ENCODE measurements at regions not wholly inside any gene's neighbourhood (a gene's known extent, or its start where the extent isn't known, plus 50 kb on each side); places are given as distances from the start of the nearest gene placed in this dataset.
"Not testable (repeated sequence)": the region's sequence is repeated elsewhere in the genome, so short reads cannot be mapped to it uniquely, and the experiment has no call there.

GRCh38 chr5:63121471-63121870 lies 542.9 kb downstream of the LRRC70 start:
- no peak for DNase-seq (ENCODE audit: low read depth in 2 of 2)

GRCh38 chr5:63118221-63118620 lies 539.6 kb downstream of the LRRC70 start:
- DNase-seq (ENCODE audit: low read depth in 2 of 2): no peak

GRCh38 chr5:63111891-63112290 lies 533.3 kb downstream of the LRRC70 start:
- DNase-seq (ENCODE audit: low read depth in 2 of 2): no peak

GRCh38 chr5:63101870-63102269 lies 523.3 kb downstream of the LRRC70 start:
- DNase-seq (ENCODE audit: low read depth in 2 of 2): no peak

- DNase-seq (ENCODE audit: low read depth in 2 of 2): no peak
Observed at GRCh38 chr5:63097286-63097685, 518.7 kb downstream of the LRRC70 start.

GRCh38 chr5:63094730-63095129 lies 516.1 kb downstream of the LRRC70 start:
- DNase-seq (ENCODE audit: low read depth in 2 of 2): no peak

- DNase-seq (ENCODE audit: low read depth in 2 of 2): no peak
Observed at GRCh38 chr5:63089147-63089546, 510.5 kb downstream of the LRRC70 start.

GRCh38 chr5:63085561-63085960 lies 506.9 kb downstream of the LRRC70 start:
- no peak for DNase-seq (ENCODE audit: low read depth in 2 of 2)

GRCh38 chr5:63083689-63084088 lies 505.1 kb downstream of the LRRC70 start:
- DNase-seq (ENCODE audit: low read depth in 2 of 2): not testable (repeated sequence)

- DNase-seq (ENCODE audit: low read depth in 2 of 2): no peak
Observed at GRCh38 chr5:63081402-63081801, 502.8 kb downstream of the LRRC70 start.

- no peak for DNase-seq (ENCODE audit: low read depth in 2 of 2)
Observed at GRCh38 chr5:63070001-63070400, 491.4 kb downstream of the LRRC70 start.

- DNase-seq (ENCODE audit: low read depth in 2 of 2): no peak
Observed at GRCh38 chr5:63055421-63055820, 476.8 kb downstream of the LRRC70 start.

GRCh38 chr5:63053019-63053638 lies 474.5 kb downstream of the LRRC70 start:
- DNase-seq (ENCODE audit: low read depth in 2 of 2): no peak

- no peak for DNase-seq (ENCODE audit: low read depth in 2 of 2)
Observed at GRCh38 chr5:63050916-63051315, 472.3 kb downstream of the LRRC70 start.

- no peak for DNase-seq (ENCODE audit: low read depth in 2 of 2)
Observed at GRCh38 chr5:63049935-63050334, 471.3 kb downstream of the LRRC70 start.

GRCh38 chr5:63043792-63044191 lies 465.2 kb downstream of the LRRC70 start:
- DNase-seq (ENCODE audit: low read depth in 2 of 2): no peak

GRCh38 chr5:63032343-63032742 lies 453.7 kb downstream of the LRRC70 start:
- DNase-seq (ENCODE audit: low read depth in 2 of 2): no peak

GRCh38 chr5:63029891-63030290 lies 451.3 kb downstream of the LRRC70 start:
- DNase-seq (ENCODE audit: low read depth in 2 of 2): no peak

- no peak for DNase-seq (ENCODE audit: low read depth in 2 of 2)
Observed at GRCh38 chr5:63025679-63026078, 447.1 kb downstream of the LRRC70 start.

GRCh38 chr5:63022403-63022802 lies 443.8 kb downstream of the LRRC70 start:
- no peak for DNase-seq (ENCODE audit: low read depth in 2 of 2)

- no peak for DNase-seq (ENCODE audit: low read depth in 2 of 2)
Observed at GRCh38 chr5:63011158-63011557, 432.5 kb downstream of the LRRC70 start.

- DNase-seq (ENCODE audit: low read depth in 2 of 2): no peak
Observed at GRCh38 chr5:63008195-63008594, 429.6 kb downstream of the LRRC70 start.

- not testable (repeated sequence) for DNase-seq (ENCODE audit: low read depth in 2 of 2)
Observed at GRCh38 chr5:62994842-62995241, 416.2 kb downstream of the LRRC70 start.

- DNase-seq (ENCODE audit: low read depth in 2 of 2): no peak
Observed at GRCh38 chr5:62985749-62986148, 407.1 kb downstream of the LRRC70 start.
